IMR-90 (cell line): ENCODE measurements at regions not wholly inside any gene's neighbourhood (a gene's known extent, or its start where the extent isn't known, plus 50 kb on each side); places are given as distances from the start of the nearest gene placed in this dataset.

Experiments used
- ATAC-seq: fragments of 200-7000 bp; cut with Tn5 transposase; 2 replicates; pipeline ENCODE4 v1.9.1; 2020; ENCODE audit warnings: low read depth, mild to moderate bottlenecking, moderate library complexity
- BruUV-seq: library from RNA; stranded (reverse); fragments of 400-500 nt; replicated peaks from 2 replicates; lab custom pipeline; 2021; lab: Mats Ljungman, UMichigan
- CTCF ChIA-PET: fragments of 300-600 bp; formaldehyde crosslinking; extraction: SDS; loops from one replicate; lab custom pipeline; 2021; ENCODE audit warnings: antibody characterized with exemption; lab: Yijun Ruan, JAX
- POLR2A ChIA-PET: fragments of 300-600 bp; sonication (Branson Sonifier 250); formaldehyde crosslinking; loops from one replicate; lab custom pipeline; 2022; ENCODE audit warnings: antibody characterized with exemption; ENCODE audit not compliant: unreplicated experiment; lab: Charles Lee
- DNase-seq: peaks from one replicate; pipeline ENCODE4 v3.0.0; 2013
- H2AFZ ChIP-seq: replicated peaks from 2 replicates; pipeline ENCODE3; 2013; ENCODE audit warnings: low read length, mild to moderate bottlenecking; ENCODE audit not compliant: poor library complexity
- H2AK5ac ChIP-seq: 2 replicates; pipeline ENCODE4 v1.6.1; 2013; ENCODE audit warnings: low read depth, low read length, inconsistent platforms
- H2AK9ac ChIP-seq: replicated peaks from 2 replicates; pipeline ENCODE3; 2013; ENCODE audit warnings: mild to moderate bottlenecking, low read depth, low read length, moderate library complexity; ENCODE audit not compliant: poor library complexity
- H2BK120ac ChIP-seq: 2 replicates; pipeline ENCODE4 v1.6.1; 2013; ENCODE audit warnings: low read depth, low read length, inconsistent platforms
- H2BK15ac ChIP-seq: 3 replicates; pipeline ENCODE4 v1.6.1; 2013; ENCODE audit warnings: low read depth, low read length, inconsistent platforms
- H2BK20ac ChIP-seq: 2 replicates; pipeline ENCODE4 v1.6.1; 2013; ENCODE audit warnings: low read depth, mild to moderate bottlenecking, inconsistent platforms, low read length, moderate library complexity
- H2BK5ac ChIP-seq: 2 replicates; pipeline ENCODE4 v1.6.1; 2013; ENCODE audit warnings: mild to moderate bottlenecking, low read depth, low read length, inconsistent platforms; ENCODE audit not compliant: poor library complexity, severe bottlenecking
- H3K14ac ChIP-seq: replicated peaks from 2 replicates; pipeline ENCODE4 v1.6.1; 2013; ENCODE audit warnings: low read depth, low read length, inconsistent platforms
- H3K18ac ChIP-seq: 2 replicates; pipeline ENCODE4 v1.6.1; 2013; ENCODE audit warnings: low read depth, low read length, control low read depth
- H3K23ac ChIP-seq: 2 replicates; pipeline ENCODE4 v1.6.1; 2013; ENCODE audit warnings: low read depth, low read length, inconsistent platforms
- H3K27ac ChIP-seq: 2 replicates; pipeline ENCODE4 v1.5.1; 2013; ENCODE audit warnings: mild to moderate bottlenecking, control low read depth, low read length; ENCODE audit not compliant: insufficient read depth
- H3K27me3 ChIP-seq: 2 replicates; pipeline ENCODE4 v1.6.1; 2013; ENCODE audit warnings: low read length; ENCODE audit not compliant: control insufficient read depth, insufficient read depth
- H3K36me3 ChIP-seq: 2 replicates; pipeline ENCODE4 v1.6.1; 2013; ENCODE audit warnings: low read length, mixed read lengths; ENCODE audit not compliant: control insufficient read depth, insufficient read depth
- H3K4ac ChIP-seq: 2 replicates; pipeline ENCODE4 v1.6.1; 2013; ENCODE audit warnings: low read depth, low read length, inconsistent platforms
- H3K4me1 ChIP-seq: 2 replicates; pipeline ENCODE4 v1.6.1; 2013; ENCODE audit warnings: low read length, mixed read lengths; ENCODE audit not compliant: control insufficient read depth, insufficient read depth
- H3K4me2 ChIP-seq: 2 replicates; pipeline ENCODE4 v1.6.1; 2013; ENCODE audit warnings: low read depth, mild to moderate bottlenecking, control low read depth, low read length, moderate library complexity
- H3K4me3 ChIP-seq: 2 replicates; pipeline ENCODE4 v1.5.1; 2013; ENCODE audit warnings: low read depth, mild to moderate bottlenecking, control low read depth, low read length, moderate library complexity; ENCODE audit not compliant: insufficient read depth
- H3K56ac ChIP-seq: 2 replicates; pipeline ENCODE4 v1.6.1; 2013; ENCODE audit warnings: low read length, inconsistent platforms; ENCODE audit not compliant: insufficient read depth; ENCODE audit errors: extremely low read depth
- H3K79me1 ChIP-seq, 2 experiments: 2 replicates each; pipeline ENCODE4 v1.6.1; 2013; ENCODE audit warnings: low read length in 2 of 2, inconsistent platforms in 1 of 2, low read depth in 1 of 2
- H3K9ac ChIP-seq: 2 replicates; pipeline ENCODE4 v1.6.1; 2013; ENCODE audit warnings: low read depth, low read length, control low read depth
- H3K9me1 ChIP-seq: 2 replicates; pipeline ENCODE4 v1.6.1; 2013; ENCODE audit warnings: low read length, inconsistent platforms; ENCODE audit not compliant: insufficient read depth
- H3K9me3 ChIP-seq: 2 replicates; pipeline ENCODE4 v1.6.1; 2013; ENCODE audit warnings: low read length; ENCODE audit not compliant: control insufficient read depth, insufficient read depth
- H4K20me1 ChIP-seq: 2 replicates; pipeline ENCODE4 v1.6.1; 2013; ENCODE audit warnings: low read length, inconsistent platforms; ENCODE audit not compliant: insufficient read depth
- H4K5ac ChIP-seq: 2 replicates; pipeline ENCODE4 v1.6.1; 2013; ENCODE audit warnings: mild to moderate bottlenecking, low read depth, low read length, control low read depth
- H4K8ac ChIP-seq, 2 experiments: 2 replicates each; pipeline ENCODE4 v1.6.1; 2013; ENCODE audit warnings: low read depth in 2 of 2, low read length in 2 of 2, control low read depth in 1 of 2, inconsistent platforms in 1 of 2
- H4K91ac ChIP-seq: 2 replicates; pipeline ENCODE4 v1.6.1; 2013; ENCODE audit warnings: low read depth, low read length, inconsistent platforms; ENCODE audit not compliant: insufficient read depth
- BHLHE40 ChIP-seq: fragments of 150-350 bp; IDR thresholded peaks from 2 replicates; pipeline ENCODE4 v1.6.1; 2016; ENCODE audit warnings: mild to moderate bottlenecking, low read depth, low read length
- CEBPB ChIP-seq: IDR thresholded peaks from 2 replicates; pipeline ENCODE4 v1.6.1; 2012; ENCODE audit warnings: low read depth, low read length, improper control_type of control experiment
- CHD1 ChIP-seq: IDR thresholded peaks from 2 replicates; pipeline ENCODE4 v1.6.1; 2012; ENCODE audit warnings: low read depth, low read length, improper control_type of control experiment
- ELK1 ChIP-seq: fragments of 150-350 bp; IDR thresholded peaks from 2 replicates; pipeline ENCODE4 v1.6.1; 2016; ENCODE audit warnings: low read depth, mild to moderate bottlenecking, low read length, moderate library complexity, borderline replicate concordance
- FOS ChIP-seq: fragments of 150-350 bp; IDR thresholded peaks from 2 replicates; pipeline ENCODE4 v1.6.1; 2016; ENCODE audit warnings: low read depth, low read length
- MAFK ChIP-seq: IDR thresholded peaks from 2 replicates; pipeline ENCODE4 v1.6.1; 2012; ENCODE audit warnings: low read depth, low read length, improper control_type of control experiment
- MAZ ChIP-seq: IDR thresholded peaks from 2 replicates; pipeline ENCODE4 v1.6.1; 2012; ENCODE audit warnings: low read depth, mild to moderate bottlenecking, low read length, improper control_type of control experiment, moderate library complexity, borderline replicate concordance
- MXI1 ChIP-seq: IDR thresholded peaks from 2 replicates; pipeline ENCODE4 v1.6.1; 2012; ENCODE audit warnings: low read depth, mild to moderate bottlenecking, low read length, moderate library complexity, borderline replicate concordance
- NFE2L2 ChIP-seq: fragments of 150-350 bp; IDR thresholded peaks from 2 replicates; pipeline ENCODE4 v1.6.1; 2016; ENCODE audit warnings: low read depth, mild to moderate bottlenecking, low read length
- POLR2A ChIP-seq: IDR thresholded peaks from 2 replicates; pipeline ENCODE4 v1.6.1; 2012; ENCODE audit warnings: mild to moderate bottlenecking, low read depth, low read length
- RAD21 ChIP-seq: IDR thresholded peaks from 2 replicates; pipeline ENCODE4 v1.6.1; 2012; ENCODE audit warnings: low read length, improper control_type of control experiment
- RCOR1 ChIP-seq: IDR thresholded peaks from 2 replicates; pipeline ENCODE4 v1.6.1; 2012; ENCODE audit warnings: mild to moderate bottlenecking, low read length, improper control_type of control experiment; ENCODE audit not compliant: insufficient replicate concordance
- RFX5 ChIP-seq: IDR thresholded peaks from 2 replicates; pipeline ENCODE4 v1.8.0; 2012; ENCODE audit warnings: low read depth, mild to moderate bottlenecking, low read length, moderate library complexity
- SMC3 ChIP-seq: fragments of 150-350 bp; IDR thresholded peaks from 2 replicates; pipeline ENCODE4 v1.6.1; 2016; ENCODE audit warnings: low read depth, mild to moderate bottlenecking, antibody characterized with exemption, low read length, moderate library complexity
- USF2 ChIP-seq: fragments of 150-350 bp; IDR thresholded peaks from 2 replicates; pipeline ENCODE4 v1.6.1; 2017; ENCODE audit warnings: mild to moderate bottlenecking, antibody characterized with exemption, low read length, low read depth
- WGBS, 2 experiments: methylation state at CpG; one replicate each; pipeline versions ENCODE4 v1.1.5 to v1.1.7; 2013; ENCODE audit warnings: missing lambda C conversion rate in 2 of 2; ENCODE audit not compliant: insufficient read length in 1 of 2; ENCODE audit errors: extremely low coverage in 2 of 2; 5-methylcytosine and 5-hydroxymethylcytosine counted together
- dilution Hi-C: fragments of 300-500 bp; cut with HindIII; formaldehyde crosslinking; loops from one replicate; pipeline ENCODE4 v1.14.3; 2018; ENCODE audit warnings: low sequenced_read_pairs; ENCODE audit not compliant: unreplicated experiment
- in situ Hi-C: fragments of 300-500 bp; cut with MboI; formaldehyde crosslinking; loops from 3 replicates; pipeline ENCODE4 v1.14.3; 2019; ENCODE audit warnings: low sequenced_read_pairs, inconsistent platforms, mixed read lengths
- intact Hi-C: fragments of 100-400 bp; cut with micrococcal nuclease; formaldehyde crosslinking; loops from 2 replicates; pipeline ENCODE4 v1.10.0; 2022
- TF ChIP-seq, protein P1 (sequence below): conservative IDR thresholded peaks from 2 replicates; pipeline ENCODE4 v1.5.1; 2012; ENCODE audit warnings: mild to moderate bottlenecking, low read depth, low read length, improper control_type of control experiment

DNA sequence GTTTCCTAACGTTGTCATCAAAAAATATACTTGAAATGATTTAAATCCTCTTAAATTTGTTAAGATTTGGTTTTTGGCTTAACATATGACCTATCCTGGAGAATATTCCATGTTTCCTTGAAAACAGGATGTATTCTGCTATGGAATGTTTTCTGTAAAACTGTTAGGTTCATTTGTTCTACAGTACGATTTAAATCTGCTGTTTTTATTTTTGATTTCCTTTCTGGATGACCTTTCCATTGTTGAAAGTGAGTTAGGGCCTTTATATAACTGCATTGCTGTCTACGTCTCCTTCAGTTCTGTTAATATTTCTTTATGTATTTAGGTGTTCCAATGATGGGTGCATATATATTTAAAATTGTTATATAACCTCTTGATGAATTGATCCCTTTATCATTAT lies 465.3 kb upstream of the ALCAM start:
- dilution Hi-C loops (no loop called here), intact Hi-C loops (no loop called here), in situ Hi-C loops (loop anchor here (25.0 kb wide), 1 partner anchor 461 kb away; the partner anchor contains the start of gene ALCAM)
- H4K91ac ChIP-seq, result no peak overlapping the region
- peaks cover 3 to 7% of the 10 kb centered on the region in 2 experiments; a peak in 3 of 4 replicates for H3K79me1 ChIP-seq
- H2AFZ ChIP-seq, result no peak overlapping the region
- no TSS peak for BruUV-seq
- H4K8ac ChIP-seq, result no peak overlapping the region; a peak in 1 of 4 replicates
- no peak overlapping the region for H2BK20ac ChIP-seq
- no peak overlapping the region for H2BK15ac ChIP-seq
- H3K36me3 ChIP-seq, result no peaks in the 10 kb centered on the region
- H4K5ac ChIP-seq, result no peak overlapping the region
- no peak overlapping the region for H3K23ac ChIP-seq
- no peaks in the 10 kb centered on the region for H3K4me1 ChIP-seq
- ChIA-PET POLR2A (no interaction called here), CTCF (no interaction called here)
- H3K9me1 ChIP-seq, result 0 out of 2 replicates have a peak, but pooled peaks cover 3% of the 10 kb centered on the region
- H3K27ac ChIP-seq, result no peak overlapping the region
- H3K9ac ChIP-seq, result no peak overlapping the region
- no peak for ATAC-seq
- H2BK5ac ChIP-seq, result no peak overlapping the region
- TF ChIP-seq CHD1 (no peak), RCOR1 (no peak), RFX5 (no peak), MXI1 (no peak), CEBPB (no peak), MAFK (no peak), FOS (no peak), MAZ (no peak), SMC3 (no peak), ELK1 (no peak), USF2 (no peak), NFE2L2 (no peak), BHLHE40 (no peak), RAD21 (no peak), POLR2A (no peak)
- TF ChIP-seq, protein P1, sequence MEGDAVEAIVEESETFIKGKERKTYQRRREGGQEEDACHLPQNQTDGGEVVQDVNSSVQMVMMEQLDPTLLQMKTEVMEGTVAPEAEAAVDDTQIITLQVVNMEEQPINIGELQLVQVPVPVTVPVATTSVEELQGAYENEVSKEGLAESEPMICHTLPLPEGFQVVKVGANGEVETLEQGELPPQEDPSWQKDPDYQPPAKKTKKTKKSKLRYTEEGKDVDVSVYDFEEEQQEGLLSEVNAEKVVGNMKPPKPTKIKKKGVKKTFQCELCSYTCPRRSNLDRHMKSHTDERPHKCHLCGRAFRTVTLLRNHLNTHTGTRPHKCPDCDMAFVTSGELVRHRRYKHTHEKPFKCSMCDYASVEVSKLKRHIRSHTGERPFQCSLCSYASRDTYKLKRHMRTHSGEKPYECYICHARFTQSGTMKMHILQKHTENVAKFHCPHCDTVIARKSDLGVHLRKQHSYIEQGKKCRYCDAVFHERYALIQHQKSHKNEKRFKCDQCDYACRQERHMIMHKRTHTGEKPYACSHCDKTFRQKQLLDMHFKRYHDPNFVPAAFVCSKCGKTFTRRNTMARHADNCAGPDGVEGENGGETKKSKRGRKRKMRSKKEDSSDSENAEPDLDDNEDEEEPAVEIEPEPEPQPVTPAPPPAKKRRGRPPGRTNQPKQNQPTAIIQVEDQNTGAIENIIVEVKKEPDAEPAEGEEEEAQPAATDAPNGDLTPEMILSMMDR, result no peak
- no peak for DNase-seq
- H3K14ac ChIP-seq, result no peak overlapping the region
- no peak overlapping the region for H2AK9ac ChIP-seq
- H3K18ac ChIP-seq, result no peak overlapping the region
- H3K9me3 ChIP-seq, result peaks cover 8% of the 10 kb centered on the region
- H3K56ac ChIP-seq, result no peak overlapping the region
- H3K4me2 ChIP-seq, result no peak overlapping the region
- no peak overlapping the region for H3K4ac ChIP-seq
- H3K27me3 ChIP-seq, result no peaks in the 10 kb centered on the region
- WGBS, 2 experiments, result no CpG with 5 or more reads among the region's 3 CpGs
- H2AK5ac ChIP-seq, result no peak overlapping the region
- no peak overlapping the region for H3K4me3 ChIP-seq
- no peak overlapping the region for H2BK120ac ChIP-seq
- no peaks in the 10 kb centered on the region for H4K20me1 ChIP-seq
